Dendritic cell treated with granulocyte-macrophage colony-stimulating factor and Interleukin-4, amounts not matched to agents 40 ng/mL and 50 ng/mL, for 4 days (primary cell): ENCODE measurements at regions not wholly inside any gene's neighbourhood (a gene's known extent, or its start where the extent isn't known, plus 50 kb on each side); places are given as distances from the start of the nearest gene placed in this dataset.

Experiments
- H3K27ac Mint-ChIP-seq: one replicate; pipeline ENCODE4 v1.8.0; 2022; ENCODE audit warnings: mild to moderate bottlenecking, mixed read lengths
- H3K27me3 Mint-ChIP-seq: one replicate; pipeline ENCODE4 v1.8.0; 2022; ENCODE audit warnings: mild to moderate bottlenecking, mixed read lengths
- H3K36me3 Mint-ChIP-seq: one replicate; pipeline ENCODE4 v1.8.0; 2022; ENCODE audit warnings: low read depth, mixed read lengths
- H3K4me1 Mint-ChIP-seq: one replicate; pipeline ENCODE4 v1.8.0; 2022; ENCODE audit warnings: low read depth, mixed read lengths
- H3K4me3 Mint-ChIP-seq: one replicate; pipeline ENCODE4 v1.8.0; 2022; ENCODE audit warnings: mild to moderate bottlenecking, moderate library complexity, mixed read lengths
- H3K9me3 Mint-ChIP-seq: one replicate; pipeline ENCODE4 v1.8.0; 2022; ENCODE audit warnings: mixed read lengths
- intact Hi-C: fragments of 100-400 bp; cut with micrococcal nuclease; formaldehyde crosslinking; loops from one replicate; pipeline ENCODE4 v1.15.0; 2022

DNA sequence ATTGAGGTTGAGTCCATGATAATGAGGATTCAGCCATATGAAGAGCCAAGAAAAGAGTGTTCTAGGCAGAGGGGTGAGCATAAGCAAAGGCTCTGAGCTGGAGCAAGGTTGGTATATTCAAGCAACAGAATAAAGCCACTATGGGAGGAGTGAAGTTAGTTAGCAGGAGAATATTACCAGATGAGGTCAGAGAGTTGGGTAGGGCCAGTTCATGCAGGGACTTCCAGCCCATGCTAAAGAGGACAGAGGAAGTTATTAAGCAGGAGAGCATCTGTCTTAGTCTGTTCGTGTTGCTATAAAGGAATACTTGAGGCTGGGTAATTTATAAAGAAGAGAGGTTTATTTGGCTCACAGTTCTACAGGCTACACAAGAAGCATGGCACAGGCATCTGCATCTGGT, 57.1 kb upstream of the ATG10 start:
- Mint-ChIP-seq H3K9me3 (no peaks in the 10 kb centered on the region), H3K36me3 (no peaks in the 10 kb centered on the region), H3K4me3 (no peak overlapping the region), H3K27me3 (no peaks in the 10 kb centered on the region), H3K4me1 (peaks cover 18% of the 10 kb centered on the region), H3K27ac (no peak overlapping the region)
- intact Hi-C loops = no loop called here

DNA sequence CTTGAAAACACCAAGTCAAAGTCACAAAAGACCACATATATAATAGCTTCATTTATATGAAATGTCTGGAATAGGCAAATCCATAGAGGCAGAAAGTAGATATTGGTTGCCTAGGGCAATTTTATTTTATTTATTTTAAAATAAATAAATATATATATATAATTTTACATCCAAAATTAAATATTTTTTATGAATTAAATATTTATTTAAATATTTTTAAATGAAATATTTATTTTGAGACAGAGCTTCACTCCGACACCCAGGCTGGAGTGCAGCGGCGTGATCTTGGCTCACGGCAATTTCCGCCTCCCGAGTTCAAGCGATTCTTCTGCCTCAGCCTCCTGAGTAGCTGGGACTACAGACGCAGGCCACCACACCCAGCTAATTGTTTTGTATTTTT, 58.9 kb upstream of the ATG10 start:
- H3K36me3 Mint-ChIP-seq = no peaks in the 10 kb centered on the region
- peaks cover 18% of the 10 kb centered on the region for H3K4me1 Mint-ChIP-seq
- no peaks in the 10 kb centered on the region for H3K27me3 Mint-ChIP-seq
- no peaks in the 10 kb centered on the region for H3K9me3 Mint-ChIP-seq
- H3K27ac Mint-ChIP-seq = no peak overlapping the region
- no peak overlapping the region for H3K4me3 Mint-ChIP-seq
- intact Hi-C loops = no loop called here

DNA sequence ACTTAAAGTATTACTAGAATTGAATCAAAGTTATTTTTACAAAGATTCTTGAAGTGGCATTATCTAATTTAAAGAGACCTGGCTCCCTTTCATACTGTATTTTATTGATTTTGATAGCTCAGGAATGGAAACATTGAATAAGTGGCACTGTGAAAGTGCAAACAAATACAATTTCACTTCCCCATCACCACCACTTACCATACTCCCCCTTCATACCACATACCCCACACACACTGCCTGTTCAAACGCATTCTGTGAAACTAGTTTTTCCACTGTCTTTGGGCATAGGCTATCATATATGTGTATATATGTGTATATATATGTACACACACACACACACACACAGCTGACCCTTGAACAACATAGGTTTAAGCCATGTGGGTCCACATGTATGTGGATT, 62.1 kb upstream of the ATG10 start:
- Mint-ChIP-seq H3K4me3 (no peak overlapping the region), H3K27me3 (no peaks in the 10 kb centered on the region), H3K9me3 (no peaks in the 10 kb centered on the region), H3K4me1 (peaks cover 13% of the 10 kb centered on the region), H3K36me3 (no peaks in the 10 kb centered on the region), H3K27ac (peak overlapping the region; percentile 57)
- intact Hi-C loops = no loop called here

DNA sequence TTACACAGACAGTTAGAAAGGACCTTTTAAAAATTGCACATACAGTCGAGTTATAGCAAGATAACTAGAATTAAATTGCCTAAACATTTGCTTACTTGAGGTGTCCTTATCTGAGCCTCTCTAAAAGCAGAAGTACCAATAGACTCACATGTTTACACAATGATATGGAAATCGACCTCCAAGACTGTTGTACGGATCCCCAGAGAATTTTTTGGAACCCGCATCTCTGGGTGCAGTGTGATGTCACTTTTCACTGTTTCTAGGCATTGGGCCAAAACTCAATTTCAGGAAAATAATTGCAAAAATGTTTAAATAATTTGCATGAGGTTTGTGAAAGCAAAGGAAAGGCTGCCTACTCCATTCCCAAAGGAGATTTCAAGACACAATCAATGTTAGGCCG, 63.1 kb upstream of the ATG10 start:
- no peaks in the 10 kb centered on the region for H3K27me3 Mint-ChIP-seq
- no peak overlapping the region for H3K27ac Mint-ChIP-seq
- no peak overlapping the region for H3K4me3 Mint-ChIP-seq
- intact Hi-C loops = no loop called here
- peaks cover 13% of the 10 kb centered on the region for H3K4me1 Mint-ChIP-seq
- no peaks in the 10 kb centered on the region for H3K9me3 Mint-ChIP-seq
- no peaks in the 10 kb centered on the region for H3K36me3 Mint-ChIP-seq

DNA sequence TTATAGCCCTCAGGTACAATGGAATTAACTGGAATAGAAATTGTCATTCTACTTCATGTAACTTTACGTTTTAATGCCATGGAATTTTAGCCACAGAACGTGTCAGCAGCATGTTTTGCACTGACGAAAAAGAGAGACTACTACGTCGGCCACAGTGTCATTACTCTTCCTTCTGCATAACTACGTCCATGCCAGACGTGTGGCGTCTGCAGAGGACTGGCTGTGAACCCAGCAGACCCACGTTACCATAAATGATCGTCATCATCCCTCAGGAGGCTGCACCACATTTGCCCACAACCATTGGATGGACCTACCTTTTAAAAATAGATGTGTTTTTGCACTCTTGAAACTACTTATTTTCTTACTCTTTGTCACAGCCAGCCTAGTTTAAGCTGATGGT, 63.8 kb upstream of the ATG10 start:
- Mint-ChIP-seq H3K4me3 (no peak overlapping the region), H3K36me3 (no peaks in the 10 kb centered on the region), H3K27ac (no peak overlapping the region), H3K4me1 (peaks cover 13% of the 10 kb centered on the region), H3K27me3 (no peaks in the 10 kb centered on the region), H3K9me3 (no peaks in the 10 kb centered on the region)
- intact Hi-C loops = no loop called here

DNA sequence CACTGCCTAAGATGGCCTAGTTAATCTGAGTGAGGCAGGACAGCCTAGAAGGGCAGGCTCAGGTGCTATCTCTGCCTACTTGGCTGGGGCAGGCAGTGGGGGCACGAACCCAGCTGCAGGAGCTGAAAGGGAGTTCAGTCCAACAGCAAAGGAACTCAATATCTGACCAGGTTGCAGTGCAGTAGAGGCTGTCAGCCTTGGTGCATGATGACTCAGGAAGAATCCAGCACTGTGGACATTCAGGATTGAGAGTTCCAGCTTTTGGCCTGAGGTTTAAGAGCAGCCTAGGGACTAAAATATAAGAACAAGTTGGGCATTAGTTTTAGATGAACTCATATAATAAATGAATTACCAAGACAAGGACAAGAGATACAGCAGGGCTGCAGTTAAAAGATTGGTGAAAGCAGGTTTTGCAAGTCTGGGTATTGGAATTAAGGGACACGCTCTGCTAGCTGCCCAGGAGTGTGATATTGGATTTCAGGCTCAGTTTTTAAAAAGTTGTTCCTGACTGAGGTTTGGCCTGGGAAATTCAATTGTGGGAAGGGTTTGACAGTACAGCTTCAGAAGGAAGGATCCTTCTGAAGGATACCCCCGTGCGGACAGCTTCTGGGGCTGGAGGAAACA, 64.7 kb upstream of the ATG10 start:
- Mint-ChIP-seq H3K27ac (no peak overlapping the region), H3K4me3 (no peak overlapping the region), H3K4me1 (peaks cover 13% of the 10 kb centered on the region), H3K9me3 (no peaks in the 10 kb centered on the region), H3K27me3 (no peaks in the 10 kb centered on the region), H3K36me3 (no peaks in the 10 kb centered on the region)
- intact Hi-C loops = no loop called here

DNA sequence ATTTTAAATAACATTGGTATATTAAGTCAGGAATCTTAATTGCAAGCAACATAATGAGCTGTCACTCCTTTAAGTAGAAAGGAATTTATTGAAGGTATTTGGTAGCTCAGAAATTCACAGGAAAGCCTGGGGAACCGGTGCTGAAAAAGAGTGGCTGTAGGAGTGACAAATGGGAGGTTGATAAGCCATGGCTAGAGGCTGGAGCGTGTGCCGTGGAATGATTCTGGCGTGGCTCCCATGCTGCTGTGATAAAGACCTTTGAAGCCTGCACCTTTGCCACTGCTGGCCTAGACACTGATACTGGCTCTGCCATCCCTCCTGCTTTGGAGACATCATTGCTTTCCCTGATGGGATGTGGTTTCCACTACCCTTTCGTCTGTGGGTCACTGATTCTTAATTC, 65.7 kb upstream of the ATG10 start:
- intact Hi-C loops = no loop called here
- Mint-ChIP-seq H3K9me3 (peaks cover 10% of the 10 kb centered on the region), H3K27me3 (no peaks in the 10 kb centered on the region), H3K4me1 (peaks cover 13% of the 10 kb centered on the region), H3K4me3 (no peak overlapping the region), H3K36me3 (no peaks in the 10 kb centered on the region), H3K27ac (no peak overlapping the region)

DNA sequence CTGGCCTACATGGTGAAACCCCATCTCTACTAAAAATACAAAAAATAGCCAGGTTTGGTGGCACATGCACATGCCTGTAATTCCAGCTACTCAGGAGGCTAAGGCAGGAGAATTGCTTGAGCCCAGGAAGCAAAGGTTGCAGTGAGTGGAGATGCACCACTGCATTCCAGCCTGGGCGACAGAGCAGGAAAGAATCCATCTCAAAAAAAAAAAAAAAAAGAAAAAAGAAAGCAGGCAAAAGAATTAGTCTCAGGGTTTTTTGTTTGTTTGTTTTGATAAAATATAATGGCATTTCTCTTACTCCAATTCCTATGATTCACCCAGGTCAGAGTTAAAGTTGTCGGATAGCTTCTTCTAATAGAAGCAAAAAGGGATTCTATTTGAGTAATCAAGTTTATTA, 67.0 kb upstream of the ATG10 start:
- intact Hi-C loops = no loop called here
- Mint-ChIP-seq H3K27me3 (no peaks in the 10 kb centered on the region), H3K9me3 (peaks cover 19% of the 10 kb centered on the region), H3K36me3 (no peaks in the 10 kb centered on the region), H3K27ac (no peak overlapping the region), H3K4me1 (peaks cover 3% of the 10 kb centered on the region), H3K4me3 (no peak overlapping the region)

DNA sequence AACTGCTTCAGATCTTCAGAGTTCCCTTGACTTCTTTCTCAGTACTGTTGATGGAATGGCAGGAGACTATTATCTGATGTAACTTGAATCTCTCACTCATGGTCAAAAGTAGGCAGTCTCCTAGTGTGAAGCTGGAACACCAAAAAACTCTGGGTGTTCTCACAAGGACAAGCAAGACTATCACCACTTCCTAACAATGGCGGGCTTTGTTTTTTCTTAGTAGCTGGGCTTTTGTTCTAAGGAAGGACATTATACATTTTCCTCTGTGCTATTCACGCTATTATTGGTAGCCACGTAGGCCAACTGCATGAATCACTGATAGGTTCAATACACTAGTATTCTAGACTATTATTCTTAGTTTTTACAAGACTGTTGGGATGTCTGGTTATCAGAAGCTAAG, 67.7 kb upstream of the ATG10 start:
- H3K4me1 Mint-ChIP-seq = no peaks in the 10 kb centered on the region
- no peaks in the 10 kb centered on the region for H3K27me3 Mint-ChIP-seq
- H3K27ac Mint-ChIP-seq = no peak overlapping the region
- intact Hi-C loops = no loop called here
- peaks cover 19% of the 10 kb centered on the region for H3K9me3 Mint-ChIP-seq
- no peaks in the 10 kb centered on the region for H3K36me3 Mint-ChIP-seq
- no peak overlapping the region for H3K4me3 Mint-ChIP-seq

DNA sequence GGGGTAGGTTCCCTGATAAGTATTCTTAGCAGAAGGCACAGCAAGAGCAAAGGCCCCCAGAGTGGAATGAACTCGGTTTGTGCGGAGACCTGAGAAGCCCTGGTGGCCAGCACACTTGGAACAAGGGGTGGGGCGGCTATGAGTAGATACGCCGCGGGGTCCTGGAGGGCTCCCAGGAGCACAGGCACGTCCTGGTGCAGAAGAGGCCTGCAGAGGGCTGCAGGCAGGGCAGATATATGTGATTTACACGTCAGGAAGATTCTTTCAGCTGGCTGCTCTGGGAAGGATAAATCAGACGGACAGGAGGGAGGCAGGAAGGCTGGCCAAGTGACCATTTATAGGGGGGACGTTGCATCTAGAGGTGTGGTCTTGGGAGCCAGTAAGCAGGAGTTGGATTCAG, 70.2 kb upstream of the ATG10 start:
- H3K4me1 Mint-ChIP-seq = peaks cover 13% of the 10 kb centered on the region
- H3K36me3 Mint-ChIP-seq = no peaks in the 10 kb centered on the region
- intact Hi-C loops = no loop called here
- H3K27ac Mint-ChIP-seq = peak overlapping the region; percentile 4
- no peak overlapping the region for H3K4me3 Mint-ChIP-seq
- H3K27me3 Mint-ChIP-seq = no peaks in the 10 kb centered on the region
- peaks cover 19% of the 10 kb centered on the region for H3K9me3 Mint-ChIP-seq

DNA sequence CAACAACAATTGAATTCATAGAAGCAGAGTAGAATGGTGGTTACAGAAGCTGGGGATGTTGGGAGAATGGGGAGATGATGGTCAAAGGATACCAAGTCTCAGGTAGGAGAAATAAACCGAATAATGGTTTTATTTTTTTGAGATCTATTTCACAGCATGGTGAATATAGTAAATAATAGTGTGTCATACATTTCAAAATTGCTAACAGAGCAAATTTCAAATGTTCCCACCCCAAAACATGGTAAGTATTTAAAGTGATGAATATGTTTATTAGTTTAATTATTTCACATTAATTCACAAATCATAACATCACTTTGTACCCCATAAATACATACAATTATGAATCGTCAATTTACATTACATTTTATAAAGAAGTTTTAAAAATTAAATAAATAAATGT, 72.7 kb upstream of the ATG10 start:
- Mint-ChIP-seq H3K27ac (peak overlapping the region; percentile 63), H3K9me3 (peaks cover 19% of the 10 kb centered on the region), H3K27me3 (no peaks in the 10 kb centered on the region), H3K36me3 (no peaks in the 10 kb centered on the region), H3K4me3 (no peak overlapping the region), H3K4me1 (peaks cover 33% of the 10 kb centered on the region)
- intact Hi-C loops = loop anchor here (5.0 kb wide), 1 partner anchor 73 kb away; the partner anchor contains the start of gene ATG10

DNA sequence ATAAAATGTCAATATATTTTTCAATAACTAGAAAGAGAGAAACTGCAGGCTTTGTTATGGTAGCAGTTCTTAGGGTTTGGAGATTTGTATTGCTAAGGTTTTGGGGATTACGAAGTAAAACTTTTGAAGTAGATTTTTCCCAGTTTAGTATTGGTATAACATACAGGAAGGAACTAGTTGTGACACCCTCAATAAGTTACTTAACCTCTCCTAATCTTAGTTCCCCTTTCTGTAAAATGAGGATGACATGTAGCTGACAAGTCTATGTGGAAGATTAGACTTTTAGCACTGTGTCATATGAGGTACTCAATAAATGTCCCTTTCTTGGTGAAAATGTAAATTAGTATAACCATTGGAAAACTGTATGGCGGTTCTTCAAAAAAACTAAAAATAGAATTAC, 73.4 kb upstream of the ATG10 start:
- intact Hi-C loops = loop anchor here (5.0 kb wide), 1 partner anchor 74 kb away; the partner anchor contains the start of gene ATG10
- Mint-ChIP-seq H3K9me3 (peaks cover 19% of the 10 kb centered on the region), H3K4me3 (no peak overlapping the region), H3K27me3 (no peaks in the 10 kb centered on the region), H3K4me1 (peaks cover 38% of the 10 kb centered on the region), H3K36me3 (no peaks in the 10 kb centered on the region), H3K27ac (peak overlapping the region; percentile 63)

DNA sequence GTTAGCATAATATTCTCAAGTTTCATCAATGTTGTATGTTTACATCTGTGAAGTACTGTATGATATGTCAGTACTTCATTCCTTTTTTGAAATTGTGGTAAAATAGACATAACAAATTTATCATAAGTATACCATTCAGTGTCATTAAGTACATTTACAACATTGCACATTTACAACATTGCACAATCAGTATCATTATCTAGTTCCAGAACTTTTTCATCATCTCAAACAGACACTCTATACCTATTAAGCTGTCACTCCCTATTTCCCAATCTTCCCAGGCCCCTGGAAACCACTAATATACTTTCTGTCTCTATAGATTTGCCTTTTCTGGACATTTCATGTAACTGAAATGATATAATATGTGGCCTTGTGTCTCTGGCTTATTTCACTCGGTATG, 75.1 kb upstream of the ATG10 start:
- no peak overlapping the region for H3K4me3 Mint-ChIP-seq
- peaks cover 38% of the 10 kb centered on the region for H3K4me1 Mint-ChIP-seq
- H3K36me3 Mint-ChIP-seq = no peaks in the 10 kb centered on the region
- H3K9me3 Mint-ChIP-seq = peaks cover 25% of the 10 kb centered on the region
- intact Hi-C loops = loop anchor here (5.0 kb wide), 1 partner anchor 76 kb away; the partner anchor contains the start of gene ATG10
- peak overlapping the region; percentile 63 for H3K27ac Mint-ChIP-seq
- no peaks in the 10 kb centered on the region for H3K27me3 Mint-ChIP-seq

DNA sequence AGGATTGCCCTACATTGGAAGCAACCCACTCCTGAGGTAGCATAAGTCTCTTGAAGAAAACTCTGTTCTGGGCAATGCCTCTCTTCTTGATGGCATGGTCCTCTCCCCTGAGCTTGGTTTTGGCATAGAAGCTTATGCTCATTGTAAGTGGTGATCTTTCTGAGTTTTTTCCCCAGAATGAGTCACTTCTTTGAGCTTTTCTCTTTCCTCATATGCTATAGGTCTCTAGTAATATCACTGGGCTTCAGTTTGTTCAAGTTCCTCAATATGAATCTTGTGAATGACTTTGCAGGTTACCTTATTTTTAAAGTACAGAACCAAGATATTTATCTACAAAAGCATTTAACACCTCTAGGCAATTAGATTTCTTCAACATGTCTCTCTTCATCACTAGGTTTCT, 76.5 kb upstream of the ATG10 start:
- peaks cover 25% of the 10 kb centered on the region for H3K9me3 Mint-ChIP-seq
- peaks cover 38% of the 10 kb centered on the region for H3K4me1 Mint-ChIP-seq
- H3K36me3 Mint-ChIP-seq = peaks cover 9% of the 10 kb centered on the region
- H3K4me3 Mint-ChIP-seq = no peak overlapping the region
- intact Hi-C loops = loop anchor here (5.0 kb wide), 1 partner anchor 77 kb away; the partner anchor contains the start of gene ATG10
- peak overlapping the region; percentile 63 for H3K27ac Mint-ChIP-seq
- H3K27me3 Mint-ChIP-seq = no peaks in the 10 kb centered on the region

DNA sequence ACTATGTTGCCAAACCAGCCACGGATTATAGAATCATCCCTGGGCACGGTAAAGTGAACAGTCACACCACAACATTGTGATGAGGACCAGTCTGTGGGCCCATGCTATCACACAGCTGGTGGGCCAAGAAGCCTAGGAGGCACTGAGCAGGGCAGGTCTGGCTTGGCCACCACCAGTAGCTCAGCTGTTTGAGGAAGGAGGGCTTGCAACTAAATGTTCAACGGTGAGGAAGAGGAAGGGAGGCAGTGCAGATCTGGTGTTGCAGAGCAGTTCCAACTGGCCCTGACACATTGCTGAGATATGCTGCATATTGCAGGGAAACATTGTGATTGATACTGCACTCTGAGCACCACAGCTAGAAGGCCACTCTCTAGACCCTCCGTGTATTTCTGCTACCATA, 77.9 kb upstream of the ATG10 start:
- intact Hi-C loops = no loop called here
- Mint-ChIP-seq H3K36me3 (peaks cover 9% of the 10 kb centered on the region), H3K27ac (peak overlapping the region; percentile 9), H3K4me1 (peaks cover 36% of the 10 kb centered on the region), H3K9me3 (peaks cover 38% of the 10 kb centered on the region), H3K4me3 (no peak overlapping the region), H3K27me3 (no peaks in the 10 kb centered on the region)
